ENCODE measurements at regions not wholly inside any gene's neighbourhood (a gene's known extent, or its start where the extent isn't known, plus 50 kb on each side); places are given as distances from the start of the nearest gene placed in this dataset.
"Not testable (repeated sequence)": the region's sequence is repeated elsewhere in the genome, so short reads cannot be mapped to it uniquely, and the experiment has no call there.

DNA sequence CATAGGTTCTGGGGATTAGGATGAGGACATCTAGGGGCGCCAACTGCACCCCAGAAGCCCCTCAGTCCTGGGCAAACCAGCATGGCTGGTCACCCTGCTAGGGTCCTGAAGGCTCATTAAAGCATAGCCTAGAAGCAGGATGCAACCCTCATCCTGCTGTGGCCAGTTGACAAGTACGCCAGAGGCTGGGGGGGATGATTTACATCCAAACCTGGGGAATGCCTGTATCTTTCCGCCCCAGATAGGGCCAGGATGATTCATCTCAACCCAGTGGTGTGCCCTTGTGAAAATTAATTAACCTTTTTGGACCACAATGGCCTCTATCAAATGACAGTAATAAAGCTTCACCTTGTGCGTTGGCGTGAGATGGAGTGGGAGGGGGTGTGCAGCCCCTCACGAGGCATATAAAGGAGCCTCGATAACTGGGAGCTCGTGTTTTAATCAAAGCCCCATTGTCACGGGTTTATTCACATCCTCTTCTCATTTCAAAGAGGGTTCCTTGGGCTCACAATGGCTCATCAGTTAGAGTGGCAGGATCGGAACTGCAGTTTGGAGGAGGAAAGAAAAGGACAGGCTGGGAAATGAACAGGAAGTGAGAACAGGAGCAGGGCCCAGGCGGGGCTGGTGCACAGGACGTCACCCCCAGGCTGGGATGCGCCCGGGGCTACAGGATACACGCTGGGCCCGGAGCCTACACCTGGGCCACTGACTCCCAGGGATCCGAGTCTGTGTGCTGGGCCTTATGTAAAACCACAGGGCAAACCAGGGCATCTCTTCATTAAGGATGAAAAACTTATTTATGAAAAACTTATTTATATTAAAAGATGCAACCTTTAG lies 121.8 kb upstream of the PHACTR3 start:
- no peaks in the 10 kb centered on the region for H3K36me3 ChIP-seq
- H3K4me3 ChIP-seq, result no peak overlapping the region
- no peak overlapping the region for H3K27ac ChIP-seq
- TF ChIP-seq CTCF (IDR thresholded peaks at IDR 0.05), result no peak
- H3K4me1 ChIP-seq, result no peaks in the 10 kb centered on the region
- intact Hi-C loops (cut with DNase I), result no loop called here
- no peak for DNase-seq (ENCODE audit: low spot score in 2 of 2)
- H3K27me3 ChIP-seq, result no peaks in the 10 kb centered on the region
- no peaks in the 10 kb centered on the region for H3K9me3 ChIP-seq

DNA sequence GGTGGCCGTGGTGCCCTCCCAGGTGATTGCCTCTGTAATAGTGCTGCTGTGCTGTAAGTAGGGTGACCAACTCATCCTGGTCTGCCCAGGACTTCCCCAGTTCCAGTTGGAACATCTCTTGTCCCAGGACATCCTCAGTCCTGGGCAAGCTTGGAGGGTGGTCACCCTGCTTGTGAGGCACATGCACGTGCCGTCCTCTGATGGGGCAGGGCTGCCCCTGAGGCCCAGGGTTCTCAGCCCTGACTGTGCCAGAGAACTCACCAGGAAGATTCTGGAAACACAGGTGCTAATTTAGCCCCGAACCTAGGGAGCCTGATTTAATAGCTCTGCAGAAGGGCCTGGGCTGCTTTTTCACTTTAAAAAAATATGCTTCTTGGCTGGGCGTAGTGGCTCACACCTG lies 120.9 kb upstream of the PHACTR3 start:
- no peaks in the 10 kb centered on the region for H3K4me1 ChIP-seq
- intact Hi-C loops (cut with DNase I), result no loop called here
- TF ChIP-seq CTCF (IDR thresholded peaks at IDR 0.05), result no peak
- DNase-seq (ENCODE audit: low spot score in 2 of 2), result no peak
- H3K36me3 ChIP-seq, result no peaks in the 10 kb centered on the region
- no peaks in the 10 kb centered on the region for H3K27me3 ChIP-seq
- no peak overlapping the region for H3K4me3 ChIP-seq
- no peak overlapping the region for H3K27ac ChIP-seq
- no peaks in the 10 kb centered on the region for H3K9me3 ChIP-seq

DNA sequence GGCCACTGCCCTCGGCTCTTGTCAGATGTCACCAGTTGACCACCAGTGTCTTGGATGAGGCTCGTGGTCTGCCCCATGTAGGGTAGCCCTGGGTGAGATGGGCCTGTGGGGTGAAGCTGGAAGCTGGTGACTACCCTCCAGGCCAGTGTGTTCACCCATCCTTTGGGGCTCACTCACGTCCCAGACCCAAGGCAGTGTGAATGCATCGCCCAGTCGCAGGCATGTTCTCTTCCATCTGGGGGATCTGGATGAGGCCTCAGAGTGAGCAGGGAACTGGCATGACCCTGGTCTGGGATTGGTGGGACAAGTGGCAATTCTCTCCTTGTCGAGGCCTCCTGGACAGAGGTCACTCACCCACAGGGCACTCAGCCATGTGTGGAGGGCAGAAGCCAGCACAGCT lies 120.1 kb upstream of the PHACTR3 start:
- no peak for TF ChIP-seq CTCF (IDR thresholded peaks at IDR 0.05)
- no peak for DNase-seq (ENCODE audit: low spot score in 2 of 2)
- Histone ChIP-seq H3K27ac (no peak overlapping the region), H3K27me3 (no peaks in the 10 kb centered on the region), H3K9me3 (no peaks in the 10 kb centered on the region), H3K4me1 (no peaks in the 10 kb centered on the region), H3K4me3 (no peak overlapping the region), H3K36me3 (no peaks in the 10 kb centered on the region)
- intact Hi-C loops (cut with DNase I), result no loop called here

- TF ChIP-seq CTCF (IDR thresholded peaks at IDR 0.05), result no peak
- no peak overlapping the region for H3K4me3 ChIP-seq
- intact Hi-C loops (cut with DNase I), result no loop called here
- no peaks in the 10 kb centered on the region for H3K36me3 ChIP-seq
- H3K9me3 ChIP-seq, result no peaks in the 10 kb centered on the region
- no peak overlapping the region for H3K27ac ChIP-seq
- no peak for DNase-seq (ENCODE audit: low spot score in 2 of 2)
- H3K4me1 ChIP-seq, result no peaks in the 10 kb centered on the region
- no peaks in the 10 kb centered on the region for H3K27me3 ChIP-seq
Measured at GRCh38 chr20:59485576-59486454, 118.5 kb upstream of the PHACTR3 start.

- H3K4me3 ChIP-seq; intact Hi-C loops (cut with DNase I); H3K36me3 ChIP-seq; H3K27ac ChIP-seq; H3K27me3 ChIP-seq; H3K4me1 ChIP-seq; H3K9me3 ChIP-seq: not testable (repeated sequence)
- DNase-seq (ENCODE audit: low spot score in 2 of 2), result peak in 1 of 2 donors; percentile 35
Measured at GRCh38 chr20:59488459-59488858, 115.9 kb upstream of the PHACTR3 start.

GRCh38 chr20:59490196-59491004 lies 113.9 kb upstream of the PHACTR3 start:
- H3K27ac ChIP-seq; intact Hi-C loops (cut with DNase I); H3K9me3 ChIP-seq; H3K4me1 ChIP-seq; H3K27me3 ChIP-seq; H3K36me3 ChIP-seq; H3K4me3 ChIP-seq: not testable (repeated sequence)
- DNase-seq (ENCODE audit: low spot score in 2 of 2), result peak in 1 of 2 donors; percentile 31

All from ascending aorta (tissue), 2 donors.